ENCODE measurements at regions not wholly inside any gene's neighbourhood (a gene's known extent, or its start where the extent isn't known, plus 50 kb on each side); places are given as distances from the start of the nearest gene placed in this dataset.

DNA sequence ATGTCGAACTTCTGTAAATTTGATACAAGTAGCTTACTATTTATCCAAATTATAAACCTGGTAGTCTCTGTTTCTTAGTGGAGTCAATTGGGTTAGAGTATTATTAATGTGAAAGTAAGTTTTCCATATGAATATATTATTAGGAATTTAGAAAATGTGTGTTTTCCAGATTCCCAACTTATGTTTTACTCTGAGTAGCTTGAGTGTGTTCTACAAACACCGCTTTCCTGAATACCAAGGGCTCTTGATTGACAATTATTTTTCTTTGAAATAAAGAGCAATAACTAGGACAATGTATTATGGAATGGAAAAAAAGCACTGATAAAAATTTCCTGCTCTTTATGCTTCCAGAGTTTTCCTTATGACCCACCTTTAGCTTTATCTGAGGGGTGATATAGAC, 233.6 kb downstream of the POSTN start:
- no peak for TF ChIP-seq POLR2A (IDR thresholded peaks at IDR 0.05; ENCODE audit: low read length)
- no peak for TF ChIP-seq GATA1 (IDR thresholded peaks at IDR 0.05; ENCODE audit: low read depth, low read length)
